Mammary epithelial cell (primary cell): ENCODE measurements at regions not wholly inside any gene's neighbourhood (a gene's known extent, or its start where the extent isn't known, plus 50 kb on each side); places are given as distances from the start of the nearest gene placed in this dataset.

ENCODE experiments used
- CTCF ChIP-seq, 2 donors: IDR thresholded peaks in 1 of 2; conservative IDR thresholded peaks in 1 of 2; 2 replicates each; pipeline ENCODE4 v1.5.1; 2011 to 2012; ENCODE audit warnings: inconsistent platforms in 2 of 2, low read length in 2 of 2, mild to moderate bottlenecking in 2 of 2, control low read depth in 1 of 2, low read depth in 1 of 2; ENCODE audit not compliant: insufficient read depth in 1 of 2; ENCODE audit errors: extremely low read depth in 1 of 2
- EZH2 ChIP-seq: IDR thresholded peaks from 2 replicates; pipeline ENCODE4 v1.6.1; 2012; ENCODE audit warnings: low read length, inconsistent platforms, borderline replicate concordance

- TF ChIP-seq CTCF (conservative IDR thresholded peaks at IDR 0.05 in 1 of 2, IDR thresholded peaks at IDR 0.05 in 1 of 2; ENCODE audit: extremely low read depth in 1 of 2, insufficient read depth in 1 of 2, low read depth in 1 of 2, low read length in 2 of 2) (no peak), EZH2 (no peak)
Measured at GRCh38 chr4:177986236-177986635, 544.0 kb upstream of the AGA start.
